GM21423 (cell line): ENCODE measurements at regions not wholly inside any gene's neighbourhood (a gene's known extent, or its start where the extent isn't known, plus 50 kb on each side); places are given as distances from the start of the nearest gene placed in this dataset.
"Not testable (repeated sequence)": the region's sequence is repeated elsewhere in the genome, so short reads cannot be mapped to it uniquely, and the experiment has no call there.

Experiments used
- ATAC-seq: cut with Tn5 transposase; IDR thresholded peaks from one replicate; pipeline ENCODE4 v1.9.1; 2021; ENCODE audit warnings: mild to moderate bottlenecking, moderate library complexity; ENCODE audit not compliant: unreplicated experiment

GRCh38 chr9:34907044-34907443 lies 51.0 kb upstream of the PHF24 start:
- ATAC-seq: no peak

GRCh38 chr9:34899535-34900158 lies 58.4 kb upstream of the PHF24 start:
- ATAC-seq: peak; percentile 79

- ATAC-seq: no peak
Observed at GRCh38 chr9:34898846-34899245, 59.2 kb upstream of the PHF24 start.

GRCh38 chr9:34896112-34896511 lies 62.0 kb upstream of the PHF24 start:
- no peak for ATAC-seq

GRCh38 chr9:34892886-34893285 lies 65.2 kb upstream of the PHF24 start:
- ATAC-seq: no peak

GRCh38 chr9:34891386-34891785 lies 66.7 kb upstream of the PHF24 start:
- no peak for ATAC-seq

- ATAC-seq: no peak
Observed at GRCh38 chr9:34887841-34888240, 70.2 kb upstream of the PHF24 start.

- peak; percentile 81 for ATAC-seq
Observed at GRCh38 chr9:34884747-34885189, 73.3 kb upstream of the PHF24 start.

- no peak for ATAC-seq
Observed at GRCh38 chr9:34876096-34876495, 82.0 kb upstream of the PHF24 start.

- no peak for ATAC-seq
Observed at GRCh38 chr9:34869390-34869789, 88.7 kb upstream of the PHF24 start.

- ATAC-seq: no peak
Observed at GRCh38 chr9:34866614-34867013, 91.5 kb upstream of the PHF24 start.

- ATAC-seq: no peak
Observed at GRCh38 chr9:34863426-34863825, 94.7 kb upstream of the PHF24 start.

- ATAC-seq: no peak
Observed at GRCh38 chr9:34862836-34863235, 95.2 kb upstream of the PHF24 start.

- no peak for ATAC-seq
Observed at GRCh38 chr9:34862043-34862442, 96.0 kb upstream of the PHF24 start.

- ATAC-seq: not testable (repeated sequence)
Observed at GRCh38 chr9:34855016-34855415, 103.1 kb upstream of the PHF24 start.

- no peak for ATAC-seq
Observed at GRCh38 chr9:34830068-34830467, 120.1 kb upstream of the CCL21 start.

- ATAC-seq: no peak
Observed at GRCh38 chr9:34826999-34827538, 117.1 kb upstream of the CCL21 start.

- ATAC-seq: no peak
Observed at GRCh38 chr9:34825775-34826174, 115.8 kb upstream of the CCL21 start.

- ATAC-seq: no peak
Observed at GRCh38 chr9:34823778-34824177, 113.8 kb upstream of the CCL21 start.

GRCh38 chr9:34810187-34810524 lies 100.2 kb upstream of the CCL21 start:
- no peak for ATAC-seq

- no peak for ATAC-seq
Observed at GRCh38 chr9:34809504-34810186, 99.7 kb upstream of the CCL21 start.

- ATAC-seq: no peak
Observed at GRCh38 chr9:34802916-34803315, 93.0 kb upstream of the CCL21 start.

GRCh38 chr9:34797367-34797766 lies 87.4 kb upstream of the CCL21 start:
- no peak for ATAC-seq
